Dendritic cell treated with granulocyte-macrophage colony-stimulating factor and Interleukin-4, amounts not matched to agents 40 ng/mL and 50 ng/mL, for 4 days (primary cell): ENCODE measurements at regions not wholly inside any gene's neighbourhood (a gene's known extent, or its start where the extent isn't known, plus 50 kb on each side); places are given as distances from the start of the nearest gene placed in this dataset.

Experiments used
- H3K27ac Mint-ChIP-seq: one replicate; pipeline ENCODE4 v1.8.0; 2022; ENCODE audit warnings: mild to moderate bottlenecking, mixed read lengths
- H3K27me3 Mint-ChIP-seq: one replicate; pipeline ENCODE4 v1.8.0; 2022; ENCODE audit warnings: mild to moderate bottlenecking, mixed read lengths
- H3K36me3 Mint-ChIP-seq: one replicate; pipeline ENCODE4 v1.8.0; 2022; ENCODE audit warnings: low read depth, mixed read lengths
- H3K4me1 Mint-ChIP-seq: one replicate; pipeline ENCODE4 v1.8.0; 2022; ENCODE audit warnings: low read depth, mixed read lengths
- H3K4me3 Mint-ChIP-seq: one replicate; pipeline ENCODE4 v1.8.0; 2022; ENCODE audit warnings: mild to moderate bottlenecking, moderate library complexity, mixed read lengths
- H3K9me3 Mint-ChIP-seq: one replicate; pipeline ENCODE4 v1.8.0; 2022; ENCODE audit warnings: mixed read lengths
- intact Hi-C: fragments of 100-400 bp; cut with micrococcal nuclease; formaldehyde crosslinking; loops from one replicate; pipeline ENCODE4 v1.15.0; 2022

DNA sequence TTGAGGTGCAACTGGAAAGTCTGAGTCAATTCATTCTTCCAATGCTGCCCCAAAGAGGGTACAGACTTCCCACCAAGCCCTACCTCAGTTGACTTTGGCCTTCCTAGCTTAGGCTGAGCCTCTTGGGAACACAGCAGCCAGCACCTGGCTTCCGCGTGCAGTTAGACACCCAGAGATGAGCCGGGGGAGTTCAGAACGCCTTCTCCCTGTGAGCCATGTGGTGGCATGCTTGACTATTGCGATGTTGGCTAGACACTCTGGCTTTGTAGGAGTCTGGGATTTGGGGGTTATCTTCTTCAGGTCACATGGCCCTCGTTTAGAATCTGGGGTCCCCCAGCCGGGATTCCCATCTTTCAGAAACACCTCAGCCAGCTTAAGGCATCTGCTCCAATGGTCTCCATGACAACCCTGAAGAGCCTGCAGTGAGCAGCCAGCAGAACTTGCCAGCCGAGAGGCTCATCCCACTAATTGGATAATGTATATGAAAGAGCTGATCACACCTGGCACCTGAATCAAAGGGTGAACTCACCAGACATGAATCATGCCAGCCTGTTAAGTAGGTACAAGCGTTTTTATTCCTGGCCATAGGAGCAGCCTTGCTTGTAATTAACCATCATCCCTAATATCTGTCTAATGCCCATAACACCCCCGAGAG, 167.5 kb downstream of the SYK start:
- intact Hi-C loops = no loop called here
- Mint-ChIP-seq H3K36me3 (no peaks in the 10 kb centered on the region), H3K27me3 (peaks cover 6% of the 10 kb centered on the region), H3K4me3 (no peak overlapping the region), H3K4me1 (peaks cover 4% of the 10 kb centered on the region), H3K9me3 (no peaks in the 10 kb centered on the region), H3K27ac (no peak overlapping the region)

DNA sequence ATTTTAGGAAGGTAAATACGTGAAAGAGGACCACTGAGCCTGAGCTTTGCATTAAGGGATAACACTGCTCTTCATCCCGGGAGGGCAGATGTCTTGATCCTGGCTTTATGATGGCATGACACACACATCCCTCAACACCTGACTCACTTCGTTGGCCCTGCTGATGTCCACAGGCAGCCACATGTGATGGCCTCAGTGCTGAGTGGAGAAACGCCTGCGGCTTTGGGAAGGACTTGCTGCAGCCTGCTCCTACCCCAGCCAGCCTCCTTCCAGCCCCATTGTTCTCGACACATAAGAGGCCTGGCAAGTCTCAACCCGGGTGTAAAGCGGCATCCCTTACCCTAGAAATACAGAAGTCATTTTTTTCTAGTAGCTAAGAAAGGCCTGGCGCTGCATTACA, 169.0 kb downstream of the SYK start:
- Mint-ChIP-seq H3K27ac (no peak overlapping the region), H3K27me3 (peaks cover 2% of the 10 kb centered on the region), H3K36me3 (no peaks in the 10 kb centered on the region), H3K9me3 (no peaks in the 10 kb centered on the region), H3K4me1 (no peaks in the 10 kb centered on the region), H3K4me3 (no peak overlapping the region)
- intact Hi-C loops = no loop called here

DNA sequence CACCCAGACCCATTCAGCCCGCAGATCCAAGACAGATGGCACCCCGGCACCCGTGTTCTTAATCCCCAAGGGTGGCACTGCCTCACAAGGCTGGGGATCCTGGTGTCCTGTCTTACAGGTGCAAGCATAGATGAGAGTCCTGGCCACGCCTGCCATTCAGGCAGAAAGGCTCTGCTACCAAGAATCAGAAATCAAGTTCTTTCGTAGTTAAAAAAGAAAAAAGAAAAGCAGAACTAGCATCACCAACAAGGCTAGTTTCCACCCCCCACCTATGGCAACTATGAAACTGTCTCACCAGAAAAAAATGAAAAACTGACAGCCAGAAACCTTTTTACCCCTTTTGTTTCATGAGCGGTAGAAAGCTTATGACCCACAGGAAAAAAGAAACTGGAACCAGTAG, 170.4 kb downstream of the SYK start:
- H3K36me3 Mint-ChIP-seq = no peaks in the 10 kb centered on the region
- intact Hi-C loops = no loop called here
- no peak overlapping the region for H3K27ac Mint-ChIP-seq

DNA sequence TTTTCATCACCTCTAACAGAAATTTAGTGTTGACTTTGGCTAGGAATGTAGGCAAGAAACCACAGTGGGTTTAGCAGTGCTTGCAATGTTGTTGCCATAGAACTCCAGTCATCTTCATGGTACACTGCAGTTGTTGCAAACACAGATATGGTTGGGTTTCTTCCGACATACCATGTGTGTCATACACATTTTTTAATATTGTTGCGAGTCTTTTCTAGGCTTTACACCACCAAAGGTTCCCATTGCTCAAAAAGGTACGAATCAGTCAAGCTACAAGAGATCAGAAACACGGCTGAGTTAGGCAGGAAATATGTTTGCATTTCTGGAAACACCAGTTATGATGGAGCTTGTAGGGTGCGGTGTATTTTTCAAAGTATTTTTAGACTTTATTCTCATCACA, 172.4 kb downstream of the SYK start:
- Mint-ChIP-seq H3K27me3 (peaks cover 5% of the 10 kb centered on the region), H3K4me1 (no peaks in the 10 kb centered on the region), H3K36me3 (no peaks in the 10 kb centered on the region), H3K27ac (no peak overlapping the region), H3K9me3 (no peaks in the 10 kb centered on the region), H3K4me3 (no peak overlapping the region)
- intact Hi-C loops = no loop called here

More for the DNA sequence above, 170.4 kb downstream of the SYK start:
- Mint-ChIP-seq H3K4me1 (no peaks in the 10 kb centered on the region), H3K27me3 (peaks cover 2% of the 10 kb centered on the region), H3K4me3 (no peak overlapping the region), H3K9me3 (no peaks in the 10 kb centered on the region)

DNA sequence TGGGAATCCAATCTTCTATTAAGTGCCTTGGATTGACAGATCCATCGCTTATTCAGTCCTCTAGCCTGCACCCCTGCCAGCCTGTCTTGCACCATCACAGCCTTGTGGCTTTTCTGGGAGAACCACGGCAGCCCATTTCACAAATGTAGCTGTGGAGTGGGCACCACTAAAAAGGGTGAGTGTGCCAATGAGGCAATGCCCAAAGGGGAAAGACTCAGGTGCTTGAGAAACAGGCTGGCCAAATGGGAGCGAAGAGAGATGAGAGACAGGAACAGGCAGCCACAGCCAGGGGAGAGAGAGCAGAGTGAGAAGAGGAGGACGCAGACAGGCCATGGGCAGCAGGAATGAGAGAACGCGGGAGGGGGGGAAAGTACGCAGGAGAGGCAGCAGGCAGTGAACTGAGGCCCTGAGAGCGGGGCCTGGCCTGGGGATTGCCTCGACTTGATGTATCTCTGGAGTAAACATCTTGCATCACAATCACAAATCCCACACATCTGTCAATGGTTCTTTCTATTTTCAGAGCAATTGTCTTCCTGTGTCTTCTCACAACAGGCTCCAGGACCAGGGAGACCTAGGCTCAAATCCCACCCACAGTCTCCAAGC, 173.1 kb downstream of the SYK start:
- intact Hi-C loops = no loop called here
- Mint-ChIP-seq H3K36me3 (no peaks in the 10 kb centered on the region), H3K27me3 (peaks cover 8% of the 10 kb centered on the region), H3K9me3 (no peaks in the 10 kb centered on the region), H3K4me1 (no peaks in the 10 kb centered on the region), H3K4me3 (no peak overlapping the region), H3K27ac (no peak overlapping the region)

DNA sequence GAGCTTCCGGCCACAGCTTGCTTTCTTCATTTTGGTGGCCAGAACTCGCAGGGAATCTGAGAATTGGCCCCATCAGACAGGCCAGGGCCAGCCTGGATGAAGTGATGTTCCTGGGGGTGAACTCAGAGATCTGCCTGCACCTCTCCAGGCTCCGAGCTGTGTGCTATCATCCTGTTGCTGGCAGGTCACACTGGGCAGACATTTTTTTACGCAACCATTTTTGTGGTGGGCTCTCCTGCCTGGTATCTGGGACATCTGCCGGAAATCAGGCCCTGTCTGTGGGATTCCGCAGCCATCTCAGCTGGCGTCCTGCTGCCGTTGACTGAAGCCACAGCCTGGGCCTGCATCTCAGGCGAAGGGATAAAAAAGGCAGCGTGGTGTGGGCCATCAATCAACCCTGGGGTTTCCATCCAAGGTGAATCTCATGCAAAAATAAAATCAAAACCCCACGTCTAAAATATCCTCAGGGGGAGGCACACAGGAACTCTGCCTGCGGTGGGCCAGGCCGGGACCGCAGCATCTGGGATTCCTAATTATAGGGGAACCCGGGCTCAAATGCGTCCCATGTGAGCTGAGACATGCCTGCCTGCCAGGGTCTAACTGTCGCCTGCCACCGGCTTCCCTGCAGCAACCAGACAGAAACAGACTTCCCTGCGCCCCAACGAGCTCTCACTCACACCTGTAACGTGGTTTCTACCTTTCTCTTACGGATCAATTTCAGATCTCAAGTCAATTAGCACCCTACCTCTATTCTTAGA, 174.3 kb downstream of the SYK start:
- Mint-ChIP-seq H3K4me1 (no peaks in the 10 kb centered on the region), H3K27ac (no peak overlapping the region), H3K4me3 (no peak overlapping the region), H3K27me3 (peaks cover 8% of the 10 kb centered on the region), H3K9me3 (no peaks in the 10 kb centered on the region), H3K36me3 (no peaks in the 10 kb centered on the region)
- intact Hi-C loops = no loop called here

DNA sequence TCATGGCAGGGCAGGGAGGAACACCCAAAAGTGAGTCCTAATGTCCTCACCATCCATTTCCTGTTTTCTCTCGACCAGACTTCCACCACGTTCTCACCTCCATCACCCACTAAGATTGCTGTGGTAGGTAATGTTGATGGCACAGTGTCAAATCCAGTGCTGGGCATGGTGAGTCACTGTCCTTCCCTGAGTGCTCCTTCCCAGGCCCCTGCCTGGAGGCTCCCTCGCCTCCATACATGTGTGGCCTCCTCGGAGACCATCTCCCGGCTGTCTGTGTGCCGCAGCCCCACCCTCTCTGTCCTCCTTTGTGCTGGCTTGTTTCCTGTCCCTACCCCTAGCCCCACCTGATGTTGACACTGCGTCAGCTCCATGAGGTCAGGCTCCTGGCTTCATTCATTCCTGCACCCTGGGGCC, 177.5 kb downstream of the SYK start:
- Mint-ChIP-seq H3K9me3 (no peaks in the 10 kb centered on the region), H3K27me3 (peaks cover 8% of the 10 kb centered on the region), H3K4me3 (no peak overlapping the region), H3K27ac (no peak overlapping the region), H3K36me3 (no peaks in the 10 kb centered on the region), H3K4me1 (no peaks in the 10 kb centered on the region)
- intact Hi-C loops = no loop called here

DNA sequence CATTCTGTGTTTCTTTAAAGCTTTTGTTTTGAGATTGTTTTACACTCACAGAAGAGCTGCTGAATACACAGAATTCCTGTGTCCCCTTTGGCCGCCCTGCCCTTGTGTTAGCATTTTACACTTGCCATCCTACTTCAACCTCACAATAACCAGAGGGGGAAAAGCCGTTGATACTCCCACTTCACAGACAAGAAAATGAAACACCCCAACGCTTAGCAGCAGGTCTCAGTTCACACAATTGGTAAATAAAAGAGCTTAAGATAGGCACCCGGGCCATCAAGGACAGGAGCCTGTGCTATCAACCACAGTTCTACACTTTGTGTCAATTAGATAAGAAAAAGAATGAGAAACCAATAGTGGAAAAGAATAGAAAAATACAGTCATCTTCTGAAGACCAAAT, 178.0 kb downstream of the SYK start:
- Mint-ChIP-seq H3K4me3 (no peak overlapping the region), H3K9me3 (no peaks in the 10 kb centered on the region), H3K4me1 (no peaks in the 10 kb centered on the region), H3K27ac (no peak overlapping the region), H3K36me3 (no peaks in the 10 kb centered on the region), H3K27me3 (peaks cover 7% of the 10 kb centered on the region)
- intact Hi-C loops = no loop called here

DNA sequence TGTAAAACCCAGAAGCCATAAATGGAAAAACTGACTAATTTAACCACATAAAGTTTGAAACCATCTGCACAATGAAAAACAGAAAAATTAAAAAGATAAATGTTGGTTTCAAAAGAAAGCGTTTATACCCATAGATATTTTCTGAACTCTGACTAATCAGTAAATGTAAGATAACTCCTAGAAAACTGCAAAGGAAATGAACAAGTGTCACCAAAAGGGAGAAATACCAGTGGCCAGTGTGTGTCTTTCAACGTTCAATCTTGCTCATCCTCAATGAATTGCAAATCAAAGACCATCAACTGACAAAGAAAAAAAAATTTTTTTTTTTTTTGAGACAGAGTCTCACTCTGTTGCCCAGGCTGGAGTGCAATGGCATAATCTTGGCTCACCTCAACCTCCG, 180.1 kb downstream of the SYK start:
- peaks cover 6% of the 10 kb centered on the region for H3K27me3 Mint-ChIP-seq
- no peaks in the 10 kb centered on the region for H3K9me3 Mint-ChIP-seq
- no peaks in the 10 kb centered on the region for H3K4me1 Mint-ChIP-seq
- intact Hi-C loops = no loop called here
- H3K4me3 Mint-ChIP-seq = no peak overlapping the region
- H3K27ac Mint-ChIP-seq = no peak overlapping the region
- no peaks in the 10 kb centered on the region for H3K36me3 Mint-ChIP-seq

DNA sequence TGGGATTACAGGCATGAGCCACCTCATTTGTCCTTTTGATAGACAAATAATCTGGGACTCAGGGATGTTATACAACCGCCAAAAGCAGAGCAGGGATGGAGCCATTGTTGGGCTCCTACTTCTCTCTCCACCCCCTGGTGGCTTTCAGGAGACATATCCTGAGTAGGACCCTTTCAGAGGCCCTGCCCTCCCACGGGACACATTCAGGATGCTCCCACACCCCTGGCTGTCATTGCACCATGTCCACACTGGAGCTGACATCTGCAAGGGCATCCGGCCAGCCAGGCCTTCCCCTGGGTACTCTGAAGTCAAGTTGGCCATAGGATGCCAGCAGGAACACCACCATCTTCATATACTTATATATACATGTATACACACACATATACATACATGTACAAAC, 181.8 kb downstream of the SYK start:
- intact Hi-C loops = no loop called here
- no peaks in the 10 kb centered on the region for H3K4me1 Mint-ChIP-seq
- no peak overlapping the region for H3K4me3 Mint-ChIP-seq
- no peak overlapping the region for H3K27ac Mint-ChIP-seq
- no peaks in the 10 kb centered on the region for H3K36me3 Mint-ChIP-seq
- no peaks in the 10 kb centered on the region for H3K9me3 Mint-ChIP-seq
- peaks cover 6% of the 10 kb centered on the region for H3K27me3 Mint-ChIP-seq

DNA sequence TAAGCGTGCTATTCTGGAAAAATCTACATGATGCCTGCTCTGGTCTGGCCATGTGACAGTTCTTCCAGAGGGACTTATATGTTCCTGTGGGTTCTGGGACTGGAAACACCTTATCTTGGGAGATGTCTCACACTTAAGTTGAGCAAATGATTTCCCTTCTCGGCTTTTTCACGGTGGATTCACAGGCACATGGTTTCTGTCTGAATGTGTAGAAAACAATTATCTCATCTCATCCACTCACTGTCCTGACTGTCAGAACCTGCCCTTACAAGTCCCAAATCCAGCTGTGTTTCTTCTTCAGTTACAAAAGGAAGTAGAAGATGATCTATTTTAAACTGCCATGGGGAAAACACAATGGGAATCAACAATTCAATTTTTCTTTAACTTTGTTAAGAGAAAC, 184.0 kb downstream of the SYK start:
- Mint-ChIP-seq H3K4me3 (no peak overlapping the region), H3K27ac (no peak overlapping the region), H3K9me3 (no peaks in the 10 kb centered on the region), H3K36me3 (no peaks in the 10 kb centered on the region), H3K4me1 (no peaks in the 10 kb centered on the region), H3K27me3 (peaks cover 2% of the 10 kb centered on the region)
- intact Hi-C loops = no loop called here

DNA sequence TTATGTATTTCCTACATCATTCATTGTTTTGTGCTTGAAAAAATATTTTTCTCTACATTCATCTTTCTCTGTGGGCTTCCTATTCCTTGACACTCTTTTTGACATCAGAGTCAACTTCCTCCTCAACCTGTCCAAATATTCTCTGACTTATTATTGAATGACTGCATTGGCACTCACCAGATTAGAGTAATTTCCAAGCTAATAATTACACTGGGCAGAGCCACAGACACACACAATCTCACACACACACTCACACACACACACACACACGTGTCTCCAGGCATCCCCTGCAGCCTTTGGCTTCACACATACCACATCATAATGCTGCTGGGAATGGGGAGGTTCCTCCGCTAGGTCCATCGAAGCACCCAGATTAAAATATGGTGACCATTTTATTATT, 184.5 kb downstream of the SYK start:
- peaks cover 3% of the 10 kb centered on the region for H3K27me3 Mint-ChIP-seq
- H3K4me3 Mint-ChIP-seq = no peak overlapping the region
- no peak overlapping the region for H3K27ac Mint-ChIP-seq
- H3K4me1 Mint-ChIP-seq = peaks cover 1% of the 10 kb centered on the region
- no peaks in the 10 kb centered on the region for H3K9me3 Mint-ChIP-seq
- H3K36me3 Mint-ChIP-seq = no peaks in the 10 kb centered on the region
- intact Hi-C loops = no loop called here

DNA sequence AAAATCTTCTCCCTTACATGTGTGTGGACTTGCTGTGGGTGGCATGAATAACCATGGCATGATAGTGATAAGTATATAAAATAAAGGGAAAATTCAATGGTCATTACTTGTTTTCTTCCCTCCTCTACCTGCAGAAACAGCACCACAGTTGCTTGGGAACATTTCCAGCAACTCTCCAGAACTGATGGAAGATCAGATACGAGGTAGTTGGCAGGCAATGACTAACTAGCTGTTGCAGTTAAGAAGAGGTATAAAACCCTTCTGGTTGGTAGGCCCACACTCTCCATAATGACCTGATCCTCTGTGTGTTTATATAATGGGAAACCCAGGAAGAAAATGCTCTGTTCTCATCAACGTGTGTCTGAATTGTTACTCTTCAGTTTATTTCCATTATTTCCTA, 185.9 kb downstream of the SYK start:
- Mint-ChIP-seq H3K4me3 (no peak overlapping the region), H3K4me1 (peaks cover 7% of the 10 kb centered on the region), H3K27me3 (peaks cover 3% of the 10 kb centered on the region), H3K36me3 (no peaks in the 10 kb centered on the region), H3K27ac (no peak overlapping the region), H3K9me3 (no peaks in the 10 kb centered on the region)
- intact Hi-C loops = no loop called here

DNA sequence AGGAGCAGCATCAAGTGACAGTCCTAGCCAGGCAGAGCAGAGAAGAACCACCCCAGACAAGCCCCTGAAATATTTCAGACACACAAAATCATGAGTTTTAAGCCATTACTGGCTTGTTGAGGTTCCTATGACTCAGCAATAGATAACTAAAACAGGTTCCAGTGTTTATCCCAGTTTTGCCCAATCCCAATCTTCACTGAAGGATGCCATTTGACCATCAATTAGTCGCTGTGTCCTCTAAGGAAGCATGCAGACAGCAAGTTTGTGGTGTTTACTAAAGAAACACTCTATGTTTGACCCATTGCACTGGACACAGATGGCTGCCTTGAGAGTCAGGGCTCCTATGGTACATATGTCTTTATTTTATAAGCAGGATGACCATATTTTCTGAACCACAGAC, 186.7 kb downstream of the SYK start:
- H3K27ac Mint-ChIP-seq = no peak overlapping the region
- H3K4me3 Mint-ChIP-seq = no peak overlapping the region
- no peaks in the 10 kb centered on the region for H3K36me3 Mint-ChIP-seq
- intact Hi-C loops = no loop called here
- no peaks in the 10 kb centered on the region for H3K9me3 Mint-ChIP-seq
- H3K4me1 Mint-ChIP-seq = peaks cover 7% of the 10 kb centered on the region
- H3K27me3 Mint-ChIP-seq = peaks cover 3% of the 10 kb centered on the region
